Neural progenitor cell (in vitro differentiated cells): ENCODE measurements at regions not wholly inside any gene's neighbourhood (a gene's known extent, or its start where the extent isn't known, plus 50 kb on each side); places are given as distances from the start of the nearest gene placed in this dataset.
"Not testable (repeated sequence)": the region's sequence is repeated elsewhere in the genome, so short reads cannot be mapped to it uniquely, and the experiment has no call there.

Source experiments
- DNase-seq: peaks from one replicate; pipeline ENCODE4 v3.0.0-alpha.2; 2016; ENCODE audit warnings: low spot score
- H2AFZ ChIP-seq: fragments of 200-600 bp; sonication (generic); replicated peaks from 2 replicates; pipeline ENCODE4 v1.6.1; 2016; ENCODE audit warnings: antibody characterized with exemption
- H3F3A ChIP-seq: fragments of 200-600 bp; sonication (generic); 2 replicates; pipeline ENCODE4 v1.6.1; 2016; ENCODE audit warnings: antibody characterized with exemption, low read depth
- H3K27ac ChIP-seq: fragments of 200-600 bp; sonication (generic); 2 replicates; pipeline ENCODE4 v1.5.1; 2016; ENCODE audit warnings: mild to moderate bottlenecking
- H3K27me3 ChIP-seq: fragments of 200-600 bp; sonication (generic); 2 replicates; pipeline ENCODE4 v1.6.1; 2016; ENCODE audit warnings: mild to moderate bottlenecking, moderate library complexity
- H3K36me3 ChIP-seq: fragments of 200-600 bp; sonication (generic); 2 replicates; pipeline ENCODE4 v1.5.1; 2016
- H3K4me1 ChIP-seq: fragments of 200-600 bp; sonication (generic); 2 replicates; pipeline ENCODE4 v1.6.1; 2016; ENCODE audit warnings: mixed run types
- H3K4me2 ChIP-seq: fragments of 200-600 bp; sonication (generic); 2 replicates; pipeline ENCODE4 v1.6.1; 2016
- H3K4me3 ChIP-seq: fragments of 200-600 bp; sonication (generic); 2 replicates; pipeline ENCODE4 v1.5.1; 2016
- H3K79me2 ChIP-seq: fragments of 200-600 bp; sonication (generic); 2 replicates; pipeline ENCODE4 v1.6.1; 2016; ENCODE audit warnings: low read depth
- H3K9ac ChIP-seq: fragments of 200-600 bp; sonication (generic); 2 replicates; pipeline ENCODE4 v1.6.1; 2016
- H3K9me3 ChIP-seq: fragments of 200-600 bp; sonication (generic); 2 replicates; pipeline ENCODE4 v1.5.1; 2016; ENCODE audit warnings: low read depth
- H4K20me1 ChIP-seq: fragments of 200-600 bp; sonication (generic); 2 replicates; pipeline ENCODE4 v1.6.1; 2016; ENCODE audit warnings: low read depth
- H3K27ac Mint-ChIP-seq: 3 replicates; pipeline ENCODE4 v1.8.0; 2021; ENCODE audit warnings: mixed read lengths
- H3K27me3 Mint-ChIP-seq: 2 replicates; pipeline ENCODE4 v1.8.0; 2022; ENCODE audit warnings: low read depth, mild to moderate bottlenecking, inconsistent platforms, moderate library complexity, mixed read lengths; ENCODE audit not compliant: insufficient read depth
- H3K36me3 Mint-ChIP-seq: 3 replicates; pipeline ENCODE4 v1.8.0; 2021; ENCODE audit warnings: mixed read lengths
- H3K4me1 Mint-ChIP-seq: 3 replicates; pipeline ENCODE4 v1.8.0; 2021; ENCODE audit warnings: mixed read lengths
- H3K4me3 Mint-ChIP-seq: 3 replicates; pipeline ENCODE4 v1.8.0; 2021; ENCODE audit warnings: mild to moderate bottlenecking, moderate library complexity, mixed read lengths
- H3K9me3 Mint-ChIP-seq: 3 replicates; pipeline ENCODE4 v1.8.0; 2020; ENCODE audit warnings: mixed read lengths
- EZH2 ChIP-seq: fragments of 200-600 bp; sonication (generic); IDR thresholded peaks from 2 replicates; pipeline ENCODE4 v1.6.1; 2017; ENCODE audit warnings: antibody characterized with exemption, mild to moderate bottlenecking, moderate library complexity
- EZH2phosphoT487 ChIP-seq: fragments of 200-600 bp; sonication (generic); IDR thresholded peaks from 2 replicates; pipeline ENCODE4 v1.6.1; 2017; ENCODE audit warnings: antibody characterized with exemption
- TF ChIP-seq, protein P1 (sequence below): fragments of 200-600 bp; sonication (generic); IDR thresholded peaks from 2 replicates; pipeline ENCODE4 v1.5.1; 2017; ENCODE audit warnings: antibody characterized with exemption, mild to moderate bottlenecking

DNA sequence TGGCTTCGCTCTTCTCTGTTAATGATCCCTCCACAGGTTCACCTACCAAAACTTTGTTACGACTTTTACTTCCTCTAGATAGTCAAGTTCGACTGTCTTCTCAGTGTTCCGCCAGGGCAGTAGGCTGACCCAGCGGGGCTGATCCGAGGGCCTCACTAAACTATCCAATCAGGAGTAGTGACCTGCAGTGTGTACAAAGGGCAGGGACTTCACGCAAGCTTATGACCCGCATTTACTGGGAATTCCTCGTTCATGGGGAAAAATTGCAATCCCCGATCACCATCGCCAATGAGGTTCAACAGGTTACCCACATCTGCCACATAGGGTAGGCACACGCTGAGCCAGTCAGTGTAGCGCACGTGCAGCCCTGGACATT lies 771.4 kb upstream of the DEFB115 start:
- H3K9me3 Mint-ChIP-seq, result peaks cover 45% of the 10 kb centered on the region
- H4K20me1 ChIP-seq, result no peaks in the 10 kb centered on the region
- H3K27ac Mint-ChIP-seq, result no peak overlapping the region
- H3K4me1 ChIP-seq, result no peaks in the 10 kb centered on the region
- DNase-seq, result no peak
- H3K4me1 Mint-ChIP-seq, result no peaks in the 10 kb centered on the region
- no peaks in the 10 kb centered on the region for H3K36me3 ChIP-seq
- H3K79me2 ChIP-seq, result no peaks in the 10 kb centered on the region
- TF ChIP-seq EZH2 (no peak), EZH2phosphoT487 (no peak)
- TF ChIP-seq, protein P1, sequence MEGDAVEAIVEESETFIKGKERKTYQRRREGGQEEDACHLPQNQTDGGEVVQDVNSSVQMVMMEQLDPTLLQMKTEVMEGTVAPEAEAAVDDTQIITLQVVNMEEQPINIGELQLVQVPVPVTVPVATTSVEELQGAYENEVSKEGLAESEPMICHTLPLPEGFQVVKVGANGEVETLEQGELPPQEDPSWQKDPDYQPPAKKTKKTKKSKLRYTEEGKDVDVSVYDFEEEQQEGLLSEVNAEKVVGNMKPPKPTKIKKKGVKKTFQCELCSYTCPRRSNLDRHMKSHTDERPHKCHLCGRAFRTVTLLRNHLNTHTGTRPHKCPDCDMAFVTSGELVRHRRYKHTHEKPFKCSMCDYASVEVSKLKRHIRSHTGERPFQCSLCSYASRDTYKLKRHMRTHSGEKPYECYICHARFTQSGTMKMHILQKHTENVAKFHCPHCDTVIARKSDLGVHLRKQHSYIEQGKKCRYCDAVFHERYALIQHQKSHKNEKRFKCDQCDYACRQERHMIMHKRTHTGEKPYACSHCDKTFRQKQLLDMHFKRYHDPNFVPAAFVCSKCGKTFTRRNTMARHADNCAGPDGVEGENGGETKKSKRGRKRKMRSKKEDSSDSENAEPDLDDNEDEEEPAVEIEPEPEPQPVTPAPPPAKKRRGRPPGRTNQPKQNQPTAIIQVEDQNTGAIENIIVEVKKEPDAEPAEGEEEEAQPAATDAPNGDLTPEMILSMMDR, result no peak
- no peak overlapping the region for H3K9ac ChIP-seq
- no peaks in the 10 kb centered on the region for H3K36me3 Mint-ChIP-seq
- H3K4me2 ChIP-seq, result no peak overlapping the region
- H3K27me3 Mint-ChIP-seq, result peaks cover 2% of the 10 kb centered on the region
- H3K27ac ChIP-seq, result no peak overlapping the region
- no peaks in the 10 kb centered on the region for H3K9me3 ChIP-seq
- H3K27me3 ChIP-seq, result no peaks in the 10 kb centered on the region
- no peaks in the 10 kb centered on the region for H3F3A ChIP-seq
- H3K4me3 Mint-ChIP-seq, result no peak overlapping the region
- no peak overlapping the region for H2AFZ ChIP-seq
- H3K4me3 ChIP-seq, result no peak overlapping the region

DNA sequence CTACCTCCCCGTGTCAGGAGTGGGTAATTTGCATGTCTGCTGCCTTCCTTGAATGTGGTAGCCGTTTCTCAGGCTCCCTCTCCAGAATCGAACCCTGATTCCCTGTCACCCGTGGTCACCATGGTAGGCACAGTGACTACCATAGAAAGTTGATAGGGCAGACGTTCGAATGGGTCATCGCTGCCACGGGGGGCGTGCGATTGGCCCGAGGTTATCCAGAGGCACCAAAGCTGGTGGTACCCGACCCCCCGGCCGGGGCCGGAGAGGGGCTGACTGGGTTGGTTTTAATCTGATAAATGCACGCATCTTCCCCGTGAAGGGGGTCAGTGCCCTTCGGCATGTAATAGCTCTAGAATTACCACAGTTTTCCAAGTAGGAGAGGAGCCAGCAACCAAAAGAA lies 770.0 kb upstream of the DEFB115 start:
- H3K27ac Mint-ChIP-seq, H3K9me3 ChIP-seq, H3K4me1 Mint-ChIP-seq: not testable (repeated sequence)

DNA sequence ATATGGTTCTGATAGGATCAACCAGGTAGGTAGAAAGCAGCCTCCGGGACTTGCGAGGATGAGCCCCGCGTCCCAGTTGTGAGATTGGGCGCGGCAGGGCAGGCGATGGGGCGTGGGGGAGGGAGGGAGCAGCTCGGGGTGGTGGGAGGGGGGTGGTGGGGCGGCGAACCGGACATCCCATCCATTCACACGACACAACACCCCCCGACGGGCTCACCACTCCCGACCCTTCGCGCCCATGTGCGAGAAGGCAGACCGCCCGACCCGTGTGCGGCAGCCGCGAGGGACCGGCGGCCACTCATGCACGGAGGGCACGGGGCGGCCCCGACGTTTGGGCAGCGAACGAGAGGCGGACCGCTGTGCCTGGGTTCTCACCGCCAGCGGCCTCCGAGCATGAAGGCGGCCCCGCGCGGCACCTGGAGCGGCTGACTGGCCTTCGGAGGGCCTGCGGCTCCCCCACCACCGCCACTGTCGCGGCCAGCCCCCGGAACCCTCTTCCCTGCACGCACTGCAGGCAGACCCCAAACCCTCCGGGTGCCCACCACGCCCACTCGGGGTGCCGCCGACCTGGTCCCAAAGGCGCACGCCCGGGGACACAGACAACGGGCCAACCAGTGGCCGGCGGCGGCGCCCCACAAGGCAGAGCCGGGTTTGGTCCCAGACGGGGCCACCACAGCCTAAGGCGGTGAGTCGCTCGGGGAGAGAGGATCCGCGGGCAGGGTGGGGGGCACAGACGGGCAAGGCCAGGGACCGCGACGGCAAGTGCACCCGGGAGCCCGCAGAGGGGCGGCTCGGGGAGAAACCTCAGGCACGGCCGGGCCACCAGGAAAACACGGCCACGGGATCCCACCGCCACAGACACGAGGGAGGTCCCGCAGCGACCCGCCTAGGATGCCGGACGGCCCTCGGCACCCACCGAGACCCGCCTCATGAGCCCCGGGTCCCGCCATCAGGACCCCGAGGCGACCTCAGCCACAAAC lies 769.2 kb upstream of the DEFB115 start:
- Mint-ChIP-seq H3K27ac (no peak overlapping the region), H3K36me3 (no peaks in the 10 kb centered on the region), H3K4me1 (no peaks in the 10 kb centered on the region), H3K4me3 (no peak overlapping the region), H3K27me3 (peaks cover 2% of the 10 kb centered on the region), H3K9me3 (peaks cover 41% of the 10 kb centered on the region)
- no peak overlapping the region for H3K27ac ChIP-seq
- no peak overlapping the region for H3K9ac ChIP-seq
- no peaks in the 10 kb centered on the region for H3K36me3 ChIP-seq
- no peaks in the 10 kb centered on the region for H3K4me1 ChIP-seq
- no peak overlapping the region for H2AFZ ChIP-seq
- no peaks in the 10 kb centered on the region for H3K27me3 ChIP-seq
- TF ChIP-seq EZH2, result no peak
- TF ChIP-seq, protein P1, result no peak
- TF ChIP-seq EZH2phosphoT487, result no peak
- DNase-seq, result no peak
- no peak overlapping the region for H3K4me3 ChIP-seq
- no peaks in the 10 kb centered on the region for H3K9me3 ChIP-seq
- no peak overlapping the region for H3K4me2 ChIP-seq
- H3K79me2 ChIP-seq, result no peaks in the 10 kb centered on the region
- no peaks in the 10 kb centered on the region for H3F3A ChIP-seq
- H4K20me1 ChIP-seq, result no peaks in the 10 kb centered on the region

More for the DNA sequence above, 770.0 kb upstream of the DEFB115 start:
- H3K27me3 Mint-ChIP-seq, H3K4me3 Mint-ChIP-seq, H3K79me2 ChIP-seq, H3K9ac ChIP-seq, H3K27ac ChIP-seq, H3K36me3 Mint-ChIP-seq, H4K20me1 ChIP-seq, H3K4me1 ChIP-seq, H3K36me3 ChIP-seq, DNase-seq, H2AFZ ChIP-seq, H3K4me3 ChIP-seq, H3F3A ChIP-seq, H3K4me2 ChIP-seq, H3K27me3 ChIP-seq: not testable (repeated sequence)
- peaks cover 43% of the 10 kb centered on the region for H3K9me3 Mint-ChIP-seq

DNA sequence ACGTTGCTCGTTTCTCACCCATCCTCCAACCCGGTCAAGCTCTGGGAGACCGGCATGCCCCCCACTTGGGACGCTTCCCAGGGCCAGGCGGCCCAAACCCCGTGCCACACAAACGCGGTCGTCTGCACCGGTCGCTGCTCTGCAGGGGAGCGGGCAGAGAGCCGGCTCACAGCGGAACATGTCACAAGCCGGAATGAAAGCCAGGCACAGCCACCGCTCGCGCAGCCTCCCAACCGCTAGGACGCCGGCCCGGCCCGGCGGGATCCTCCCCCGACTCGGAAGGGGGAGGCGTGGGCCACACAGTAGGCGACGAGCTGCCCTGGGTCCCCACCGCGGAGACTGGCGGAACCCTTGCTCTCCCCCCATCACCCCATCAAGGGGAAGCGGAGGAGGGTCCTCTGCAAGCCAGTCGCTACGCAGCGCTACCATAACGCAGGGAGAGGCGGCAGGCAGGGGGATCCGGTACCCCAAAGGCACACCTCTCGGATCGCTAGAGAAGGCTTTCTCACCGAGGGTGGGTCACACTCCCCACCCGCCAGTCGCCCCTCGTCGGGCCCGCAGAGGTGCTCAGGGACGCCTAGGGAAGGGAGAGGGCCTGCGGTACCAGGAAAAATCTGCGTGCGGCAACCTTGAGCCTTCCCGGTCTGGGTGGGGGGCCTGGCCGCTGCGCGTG lies 768.4 kb upstream of the DEFB115 start:
- Mint-ChIP-seq H3K9me3 (peaks cover 40% of the 10 kb centered on the region), H3K36me3 (no peaks in the 10 kb centered on the region), H3K4me3 (no peak overlapping the region), H3K27me3 (peaks cover 2% of the 10 kb centered on the region), H3K4me1 (no peaks in the 10 kb centered on the region), H3K27ac (no peak overlapping the region)
- no peak overlapping the region for H3K4me2 ChIP-seq
- no peaks in the 10 kb centered on the region for H3K4me1 ChIP-seq
- TF ChIP-seq EZH2phosphoT487 (no peak), EZH2 (no peak)
- TF ChIP-seq, protein P1, result no peak
- no peaks in the 10 kb centered on the region for H3K9me3 ChIP-seq
- H3K9ac ChIP-seq, result no peak overlapping the region
- H2AFZ ChIP-seq, result no peak overlapping the region
- H3K27ac ChIP-seq, result no peak overlapping the region
- no peaks in the 10 kb centered on the region for H3K27me3 ChIP-seq
- no peak overlapping the region for H3K4me3 ChIP-seq
- no peak for DNase-seq
- H3F3A ChIP-seq, result no peaks in the 10 kb centered on the region
- no peaks in the 10 kb centered on the region for H3K79me2 ChIP-seq
- no peaks in the 10 kb centered on the region for H4K20me1 ChIP-seq
- H3K36me3 ChIP-seq, result no peaks in the 10 kb centered on the region
